Stomach (tissue), 8 donors: ENCODE measurements at regions not wholly inside any gene's neighbourhood (a gene's known extent, or its start where the extent isn't known, plus 50 kb on each side); places are given as distances from the start of the nearest gene placed in this dataset.
"Not testable (repeated sequence)": the region's sequence is repeated elsewhere in the genome, so short reads cannot be mapped to it uniquely, and the experiment has no call there.

Source experiments
- DNase-seq, 2 donors: peaks; one replicate each; pipeline versions ENCODE4 v3.0.0 to v3.0.0-alpha.2; 2013 to 2019
- H3K27ac ChIP-seq, 5 donors: fragments of 200-600 bp in 4 of 5; sonication (generic) in 4 of 5; one replicate each; pipeline ENCODE4 v1.5.1; 2013 to 2019; ENCODE audit warnings: mild to moderate bottlenecking in 1 of 5, moderate library complexity in 1 of 5
- H3K27me3 ChIP-seq, 3 donors: fragments of 200-600 bp; sonication (generic); one replicate each; pipeline ENCODE4 v1.5.1; 2017 to 2019; ENCODE audit warnings: mixed run types in 1 of 3
- H3K36me3 ChIP-seq, 4 donors: fragments of 200-600 bp; sonication (generic); 1 replicate in 3 of 4; 2 replicates in 1 of 4; pipeline ENCODE4 v1.5.1; 2016 to 2019
- H3K4me1 ChIP-seq, 4 donors: fragments of 200-600 bp; sonication (generic); one replicate each; pipeline ENCODE4 v1.5.1; 2016 to 2019
- H3K4me3 ChIP-seq, 4 donors: fragments of 200-600 bp; sonication (generic) in 3 of 4; one replicate each; pipeline ENCODE4 v1.5.1; 2016 to 2019; ENCODE audit warnings: mild to moderate bottlenecking in 1 of 4
- H3K9me3 ChIP-seq, 4 donors: fragments of 200-600 bp; sonication (generic); one replicate each; pipeline ENCODE4 v1.5.1; 2016 to 2019
- EP300 ChIP-seq: sonication (generic); formaldehyde crosslinking; IDR thresholded peaks from one replicate; pipeline ENCODE4 v1.6.1; 2017; ENCODE audit warnings: antibody characterized with exemption
- POLR2A ChIP-seq, 4 donors: fragments of 450-650 bp; IDR thresholded peaks; one replicate each; pipeline ENCODE4 v1.6.1; 2016; ENCODE audit warnings: antibody characterized with exemption in 4 of 4, control low read depth in 2 of 4, mild to moderate bottlenecking in 1 of 4, moderate library complexity in 1 of 4
- POLR2AphosphoS5 ChIP-seq, 3 donors: sonication (generic); formaldehyde crosslinking; IDR thresholded peaks; one replicate each; pipeline ENCODE4 v1.6.1; 2016; ENCODE audit warnings: antibody characterized with exemption in 3 of 3
- WGBS, 5 donors: extraction: QIAGEN DNeasy Blood & Tissue Kit in 3 of 5; methylation state at CpG; one replicate each; pipeline versions ENCODE4 v1.1.5 to v1.1.7; 2013 to 2018; 5-methylcytosine and 5-hydroxymethylcytosine counted together
- intact Hi-C: fragments of 100-400 bp; cut with DNase I; formaldehyde crosslinking; loops from one replicate; pipeline ENCODE4 v1.15.1; 2023; ENCODE audit warnings: low total_unique reads
- TF ChIP-seq, protein P1 (sequence below), 7 experiments: fragments of 450-650 bp in 4 of 7; fragments of 200-600 bp in 3 of 7; sonication (generic) in 3 of 7; IDR thresholded peaks; one replicate each; pipeline ENCODE4 v1.5.1; 2016 to 2019; ENCODE audit warnings: antibody characterized with exemption in 7 of 7, control low read depth in 2 of 7, mild to moderate bottlenecking in 1 of 7
- donor health status: healthy with polysubstance abuse.
- donor health status: Bipolar disorder and iron deficiency.
- donor health status: healthy.

DNA sequence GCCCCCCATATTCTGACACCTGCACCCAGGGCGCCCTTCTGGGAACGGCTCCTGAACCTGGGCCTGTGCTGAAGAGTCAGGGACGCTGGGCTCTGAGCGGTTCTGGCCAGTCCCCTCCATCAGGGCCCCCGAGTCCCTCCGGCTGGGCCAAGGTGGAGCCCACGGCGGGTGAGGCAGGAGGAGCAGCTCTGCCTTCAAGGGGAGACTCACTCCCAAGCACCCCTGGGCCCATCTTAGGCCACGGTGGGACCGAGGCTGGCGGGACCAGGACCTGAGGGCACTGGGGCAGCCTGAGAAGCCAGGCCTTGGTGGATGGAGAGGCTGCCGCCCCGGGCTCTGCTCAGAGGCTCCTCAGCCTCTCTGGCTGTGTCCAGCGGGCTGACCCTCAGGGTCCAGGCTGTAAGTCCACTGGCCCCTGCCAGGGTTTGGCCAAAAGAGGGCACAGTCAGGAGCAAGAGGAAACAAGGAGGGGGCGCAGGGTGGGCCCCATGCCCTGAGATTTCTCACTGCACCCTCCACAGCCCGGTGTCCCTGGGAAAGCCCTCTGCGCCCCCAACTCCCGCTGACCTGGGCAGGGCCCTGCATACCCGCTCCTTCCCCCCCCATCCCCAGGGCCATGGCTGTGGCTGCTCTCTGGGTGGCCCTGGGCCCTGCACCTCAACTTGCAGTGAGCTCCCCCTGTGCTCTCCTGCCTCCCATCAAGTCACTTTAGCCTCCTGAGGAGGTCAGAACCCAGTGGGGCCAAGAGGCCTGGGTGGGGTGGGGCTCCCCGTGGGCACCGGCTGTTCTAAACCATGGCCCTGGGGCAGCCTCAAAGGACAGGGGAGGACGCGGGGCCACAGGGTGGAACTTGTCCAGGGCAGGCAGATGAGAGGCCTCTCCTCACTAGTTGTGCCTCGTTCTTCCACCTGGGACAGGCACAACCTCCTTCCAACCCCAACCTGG lies 266.4 kb upstream of the SFSWAP start:
- WGBS, 5 donors: 79 to 90% (median 88%) methylated on average over 9 to 24 of the region's 24 CpGs
- TF ChIP-seq, protein P1, sequence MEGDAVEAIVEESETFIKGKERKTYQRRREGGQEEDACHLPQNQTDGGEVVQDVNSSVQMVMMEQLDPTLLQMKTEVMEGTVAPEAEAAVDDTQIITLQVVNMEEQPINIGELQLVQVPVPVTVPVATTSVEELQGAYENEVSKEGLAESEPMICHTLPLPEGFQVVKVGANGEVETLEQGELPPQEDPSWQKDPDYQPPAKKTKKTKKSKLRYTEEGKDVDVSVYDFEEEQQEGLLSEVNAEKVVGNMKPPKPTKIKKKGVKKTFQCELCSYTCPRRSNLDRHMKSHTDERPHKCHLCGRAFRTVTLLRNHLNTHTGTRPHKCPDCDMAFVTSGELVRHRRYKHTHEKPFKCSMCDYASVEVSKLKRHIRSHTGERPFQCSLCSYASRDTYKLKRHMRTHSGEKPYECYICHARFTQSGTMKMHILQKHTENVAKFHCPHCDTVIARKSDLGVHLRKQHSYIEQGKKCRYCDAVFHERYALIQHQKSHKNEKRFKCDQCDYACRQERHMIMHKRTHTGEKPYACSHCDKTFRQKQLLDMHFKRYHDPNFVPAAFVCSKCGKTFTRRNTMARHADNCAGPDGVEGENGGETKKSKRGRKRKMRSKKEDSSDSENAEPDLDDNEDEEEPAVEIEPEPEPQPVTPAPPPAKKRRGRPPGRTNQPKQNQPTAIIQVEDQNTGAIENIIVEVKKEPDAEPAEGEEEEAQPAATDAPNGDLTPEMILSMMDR (IDR thresholded peaks at IDR 0.05): no peak
- no peak for TF ChIP-seq EP300
- TF ChIP-seq POLR2AphosphoS5 (IDR thresholded peaks at IDR 0.05): no peak
- no peak for TF ChIP-seq POLR2A (IDR thresholded peaks at IDR 0.05)
- Histone ChIP-seq H3K27me3 (peaks cover 0 to 15% (median 0%) of the 10 kb centered on the region in 3 donors), H3K4me1 (no peaks in the 10 kb centered on the region), H3K27ac (no peak overlapping the region), H3K9me3 (peaks cover 0 to 12% (median 11%) of the 10 kb centered on the region in 4 donors), H3K36me3 (no peaks in the 10 kb centered on the region), H3K4me3 (no peak overlapping the region)
- DNase-seq: peak in 1 of 2 donors; percentile 22
- intact Hi-C loops: no loop called here

DNA sequence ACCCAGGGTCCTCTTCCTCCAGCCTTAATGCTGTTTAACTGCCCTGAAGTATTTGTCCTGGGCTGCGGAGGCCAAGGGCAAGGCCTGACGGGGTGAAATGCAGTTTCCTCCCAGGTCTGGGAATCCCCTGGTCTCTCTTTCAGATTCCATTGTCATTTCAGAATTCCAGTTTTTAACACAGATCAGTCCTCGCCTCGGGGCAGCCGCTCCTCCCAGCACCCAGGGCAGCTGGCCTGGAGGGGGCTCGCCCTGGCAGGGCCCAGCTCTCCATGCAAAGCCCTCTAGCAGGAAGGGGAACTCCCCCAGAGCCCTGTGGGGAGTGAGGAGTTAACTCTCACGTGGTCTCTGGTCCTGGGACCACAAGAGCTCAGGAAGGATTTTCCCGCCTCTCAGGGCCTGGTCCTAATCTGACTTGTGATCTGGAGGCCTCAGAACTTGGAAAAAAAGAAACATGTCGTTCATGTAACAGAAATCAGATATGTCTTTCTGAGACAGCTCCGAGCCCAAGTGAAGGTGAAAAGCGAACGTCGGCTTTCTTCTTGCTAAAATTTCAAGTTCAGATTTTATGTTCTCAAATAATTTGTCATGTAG lies 265.6 kb upstream of the SFSWAP start:
- Histone ChIP-seq H3K36me3 (no peaks in the 10 kb centered on the region), H3K27me3 (peaks cover 0 to 15% (median 0%) of the 10 kb centered on the region in 3 donors), H3K27ac (no peak overlapping the region), H3K4me1 (no peaks in the 10 kb centered on the region), H3K9me3 (peaks cover 0 to 13% (median 11%) of the 10 kb centered on the region in 4 donors), H3K4me3 (no peak overlapping the region)
- no peak for TF ChIP-seq EP300
- no peak for TF ChIP-seq POLR2AphosphoS5 (IDR thresholded peaks at IDR 0.05)
- TF ChIP-seq POLR2A (IDR thresholded peaks at IDR 0.05): no peak
- TF ChIP-seq, protein P1 (IDR thresholded peaks at IDR 0.05): no peak
- WGBS, 5 donors: 49 to 62% (median 55%) methylated on average over 13 of the region's 13 CpGs
- intact Hi-C loops: no loop called here
- peak in 1 of 2 donors; percentile 15 for DNase-seq

DNA sequence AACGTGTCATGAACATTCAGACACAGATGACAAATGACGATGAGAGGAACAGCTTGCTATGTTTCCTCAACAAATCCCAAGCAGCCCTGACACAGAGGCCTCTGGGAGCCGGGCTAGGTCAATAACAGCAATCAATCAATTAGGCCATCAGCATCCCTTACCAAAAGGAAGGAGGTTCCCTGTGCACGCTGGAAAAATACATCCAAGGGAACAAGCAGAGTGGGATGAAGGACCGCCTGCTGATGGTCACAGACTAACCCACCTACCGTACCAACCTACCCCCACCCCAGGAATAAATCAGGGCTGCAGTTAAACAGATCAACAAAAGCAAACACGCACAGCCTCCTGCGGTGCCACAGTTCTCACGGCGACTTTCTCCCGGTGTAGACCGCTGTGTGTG lies 265.1 kb upstream of the SFSWAP start:
- H3K4me3 ChIP-seq: no peak overlapping the region
- intact Hi-C loops: no loop called here
- H3K27me3 ChIP-seq: peaks cover 0 to 15% (median 0%) of the 10 kb centered on the region in 3 donors
- H3K27ac ChIP-seq: no peak overlapping the region
- peak in 1 of 2 donors; percentile 1 for DNase-seq
- no peaks in the 10 kb centered on the region for H3K4me1 ChIP-seq
- H3K9me3 ChIP-seq: peaks cover 0 to 18% (median 11%) of the 10 kb centered on the region in 4 donors
- H3K36me3 ChIP-seq: no peaks in the 10 kb centered on the region
- 28 to 45% (median 41%) methylated on average over 10 to 12 of the region's 12 CpGs for WGBS, 5 donors
- TF ChIP-seq POLR2A (IDR thresholded peaks at IDR 0.05): no peak
- TF ChIP-seq, protein P1 (IDR thresholded peaks at IDR 0.05): no peak
- TF ChIP-seq EP300: no peak
- no peak for TF ChIP-seq POLR2AphosphoS5 (IDR thresholded peaks at IDR 0.05)

DNA sequence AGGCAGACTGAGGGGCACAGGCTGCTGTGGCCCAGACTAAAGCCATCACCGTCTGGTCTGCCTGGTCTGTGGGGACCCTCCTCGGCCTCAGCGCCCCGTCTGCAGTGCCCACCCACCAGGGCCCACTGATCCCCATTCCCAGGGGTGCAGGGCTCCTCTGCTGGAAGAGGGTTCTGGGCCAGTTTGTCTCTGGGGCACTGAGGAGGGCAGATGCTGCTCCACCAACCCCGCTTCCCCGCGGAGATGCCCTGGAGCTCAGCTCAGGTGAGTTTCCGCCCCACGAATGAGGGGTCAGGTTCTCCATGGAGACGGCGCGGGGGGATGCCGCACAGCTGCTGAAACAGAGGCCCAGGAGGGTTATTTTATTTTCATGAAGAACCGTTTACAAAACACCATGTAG lies 263.3 kb upstream of the SFSWAP start:
- intact Hi-C loops, H3K4me1 ChIP-seq, H3K27ac ChIP-seq, H3K4me3 ChIP-seq, H3K36me3 ChIP-seq: not testable (repeated sequence)
- peak in 1 of 2 donors; percentile 19 for DNase-seq
- Histone ChIP-seq H3K27me3 (peaks cover 0 to 15% (median 0%) of the 10 kb centered on the region in 3 donors), H3K9me3 (peaks cover 0 to 20% (median 15%) of the 10 kb centered on the region in 4 donors)
- 84 to 92% (median 88%) methylated on average over 11 to 14 of the region's 14 CpGs for WGBS, 5 donors
